Activated CD8-positive, alpha-beta T cell treated with anti-CD3 and anti-CD28 coated beads, Interleukin-2, amount 10 ng/mL, durations not matched to agents 7 days and 5 days (primary cell): ENCODE measurements at regions not wholly inside any gene's neighbourhood (a gene's known extent, or its start where the extent isn't known, plus 50 kb on each side); places are given as distances from the start of the nearest gene placed in this dataset.
"Not testable (repeated sequence)": the region's sequence is repeated elsewhere in the genome, so short reads cannot be mapped to it uniquely, and the experiment has no call there.

Experiments used
- ATAC-seq: fragments of 150-1000 bp; cut with Tn5 transposase; one replicate; pipeline ENCODE4 v1.10.0; 2021; ENCODE audit warnings: moderate library complexity
- CTCF ChIA-PET: fragments of 350-600 bp; sonication (Branson Sonifier 250); formaldehyde crosslinking; loops from one replicate; lab custom pipeline; 2021; ENCODE audit warnings: antibody characterized with exemption; lab: Charles Lee
- POLR2A ChIA-PET: fragments of 350-600 bp; sonication (Branson Sonifier 250); formaldehyde crosslinking; loops from one replicate; lab custom pipeline; 2021; ENCODE audit warnings: antibody characterized with exemption; lab: Charles Lee
- DNase-seq: peaks from one replicate; pipeline ENCODE4 v3.0.0-alpha.2; 2020
- H3K27ac Mint-ChIP-seq: one replicate; pipeline ENCODE4 v1.8.0; 2021; ENCODE audit warnings: mild to moderate bottlenecking, mixed read lengths
- H3K27me3 Mint-ChIP-seq: one replicate; pipeline ENCODE4 v1.8.0; 2021; ENCODE audit warnings: low read depth, mixed read lengths
- H3K36me3 Mint-ChIP-seq: one replicate; pipeline ENCODE4 v1.8.0; 2021; ENCODE audit warnings: low read depth, mixed read lengths
- H3K4me1 Mint-ChIP-seq: one replicate; pipeline ENCODE4 v1.8.0; 2021; ENCODE audit warnings: low read depth, mixed read lengths
- H3K4me3 Mint-ChIP-seq: one replicate; pipeline ENCODE4 v1.8.0; 2021; ENCODE audit warnings: mild to moderate bottlenecking, mixed read lengths
- H3K9me3 Mint-ChIP-seq: one replicate; pipeline ENCODE4 v1.8.0; 2022; ENCODE audit warnings: mixed read lengths; ENCODE audit not compliant: insufficient read depth

DNA sequence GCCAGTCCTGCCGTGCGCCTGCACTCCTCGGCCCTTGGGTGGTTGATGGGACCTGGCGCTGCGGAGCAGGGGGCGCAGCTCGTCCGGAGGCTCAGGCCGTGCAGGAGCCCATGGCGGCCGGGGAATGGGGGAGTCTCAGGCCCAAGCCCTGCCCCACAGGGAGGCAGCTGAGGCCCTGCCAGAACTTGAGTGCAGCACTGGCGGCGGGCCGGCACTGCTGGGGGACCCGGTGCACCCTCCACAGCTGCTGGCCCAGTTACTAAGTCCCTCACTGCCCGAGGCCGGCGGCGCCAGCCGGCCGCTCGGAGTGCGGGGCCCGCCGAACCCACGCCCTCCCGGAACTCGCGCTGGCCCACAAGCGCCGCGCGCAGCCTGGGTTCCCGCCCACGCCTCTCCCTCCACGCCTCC, 190.9 kb upstream of the MME start:
- H3K4me1 Mint-ChIP-seq = no peaks in the 10 kb centered on the region
- no peaks in the 10 kb centered on the region for H3K36me3 Mint-ChIP-seq
- ChIA-PET POLR2A (no interaction called here), CTCF (no interaction called here)
- H3K27me3 Mint-ChIP-seq = no peaks in the 10 kb centered on the region
- H3K4me3 Mint-ChIP-seq = no peak overlapping the region
- H3K27ac Mint-ChIP-seq = no peak overlapping the region
- DNase-seq (no peak), ATAC-seq (no peak)
- H3K9me3 Mint-ChIP-seq = peaks cover 17% of the 10 kb centered on the region

- no peaks in the 10 kb centered on the region for H3K27me3 Mint-ChIP-seq
- H3K36me3 Mint-ChIP-seq = no peaks in the 10 kb centered on the region
- ChIA-PET CTCF (no interaction called here), POLR2A (no interaction called here)
- no peak for ATAC-seq
- H3K4me3 Mint-ChIP-seq = no peak overlapping the region
- H3K9me3 Mint-ChIP-seq = peaks cover 19% of the 10 kb centered on the region
- no peaks in the 10 kb centered on the region for H3K4me1 Mint-ChIP-seq
- no peak for DNase-seq
- H3K27ac Mint-ChIP-seq = no peak overlapping the region
Measured at GRCh38 chr3:154887869-154888268, 192.2 kb upstream of the MME start.

- DNase-seq (no peak), ATAC-seq (no peak)
- Mint-ChIP-seq H3K27me3 (no peaks in the 10 kb centered on the region), H3K4me1 (no peaks in the 10 kb centered on the region), H3K4me3 (no peak overlapping the region), H3K9me3 (peaks cover 19% of the 10 kb centered on the region), H3K36me3 (no peaks in the 10 kb centered on the region), H3K27ac (no peak overlapping the region)
- ChIA-PET CTCF (no interaction called here), POLR2A (no interaction called here)
Measured at GRCh38 chr3:154886437-154886836, 193.7 kb upstream of the MME start.

DNA sequence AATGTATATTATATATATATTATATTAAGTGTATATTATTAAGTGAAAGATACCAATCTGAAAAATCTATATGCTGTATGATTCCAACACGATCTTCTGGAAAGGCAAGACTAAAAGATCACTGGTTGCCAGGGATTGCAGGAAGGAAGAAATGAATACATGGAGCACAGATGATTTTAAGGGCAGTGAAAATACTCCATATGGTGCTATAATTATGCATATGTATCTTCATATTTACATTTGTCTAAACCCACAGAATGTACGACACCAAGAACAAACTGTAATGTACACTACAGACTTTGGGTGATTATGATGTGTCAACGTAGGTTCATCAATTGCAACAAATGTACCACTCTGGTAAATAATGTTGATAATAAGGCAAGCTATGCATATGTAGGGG, 194.7 kb upstream of the MME start:
- ChIA-PET POLR2A (no interaction called here), CTCF (no interaction called here)
- Mint-ChIP-seq H3K36me3 (no peaks in the 10 kb centered on the region), H3K9me3 (peaks cover 22% of the 10 kb centered on the region), H3K4me1 (no peaks in the 10 kb centered on the region), H3K27ac (no peak overlapping the region), H3K4me3 (no peak overlapping the region), H3K27me3 (no peaks in the 10 kb centered on the region)
- no peak for DNase-seq
- no peak for ATAC-seq

- DNase-seq (no peak), ATAC-seq (no peak)
- ChIA-PET POLR2A (no interaction called here), CTCF (no interaction called here)
- H3K9me3 Mint-ChIP-seq = peaks cover 22% of the 10 kb centered on the region
- no peak overlapping the region for H3K4me3 Mint-ChIP-seq
- no peaks in the 10 kb centered on the region for H3K27me3 Mint-ChIP-seq
- H3K4me1 Mint-ChIP-seq = no peaks in the 10 kb centered on the region
- no peaks in the 10 kb centered on the region for H3K36me3 Mint-ChIP-seq
- H3K27ac Mint-ChIP-seq = no peak overlapping the region
Measured at GRCh38 chr3:154884952-154885351, 195.2 kb upstream of the MME start.

DNA sequence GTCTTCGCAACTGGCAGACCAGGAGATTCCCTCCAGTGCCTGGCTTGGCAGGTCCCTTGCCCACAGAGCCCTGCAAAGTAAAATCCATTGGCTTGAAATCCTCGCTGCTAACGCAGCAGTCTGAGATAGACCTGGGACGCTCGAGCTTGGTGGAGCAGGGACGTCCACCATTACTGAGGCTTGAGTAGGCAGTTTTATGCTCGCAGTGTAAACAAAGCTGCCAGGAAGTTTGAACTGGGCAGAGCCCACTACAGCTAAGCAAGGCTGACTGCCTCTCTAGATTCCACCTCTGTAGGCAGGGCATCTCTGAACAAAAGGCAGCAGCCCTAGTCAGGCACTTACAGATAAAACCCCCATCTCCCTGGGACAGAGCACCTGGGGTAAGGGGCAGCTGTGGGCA, 205.0 kb upstream of the MME start:
- no peak overlapping the region for H3K4me3 Mint-ChIP-seq
- no peaks in the 10 kb centered on the region for H3K9me3 Mint-ChIP-seq
- H3K27me3 Mint-ChIP-seq = no peaks in the 10 kb centered on the region
- no peak overlapping the region for H3K27ac Mint-ChIP-seq
- H3K4me1 Mint-ChIP-seq = no peaks in the 10 kb centered on the region
- ChIA-PET CTCF (no interaction called here), POLR2A (no interaction called here)
- ATAC-seq (no peak), DNase-seq (no peak)
- H3K36me3 Mint-ChIP-seq = no peaks in the 10 kb centered on the region

DNA sequence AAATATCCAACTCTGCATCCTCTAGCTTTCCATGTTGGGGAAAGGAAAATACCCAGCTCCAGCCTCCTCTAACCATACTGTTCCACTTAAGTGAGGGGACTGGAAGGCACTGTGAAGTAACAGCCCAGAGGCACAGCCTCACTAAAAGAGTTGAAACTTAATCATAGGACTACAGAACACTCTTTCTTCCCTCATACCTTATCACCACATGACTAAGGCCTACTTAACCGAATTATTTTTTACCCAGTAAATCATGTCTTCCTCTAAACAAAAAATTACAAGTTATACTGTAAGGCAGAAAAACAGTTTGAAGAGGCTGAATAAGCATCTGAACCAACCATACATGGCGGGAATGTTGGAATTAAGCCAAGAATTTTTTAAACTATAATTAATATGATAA, 207.4 kb upstream of the MME start:
- DNase-seq (no peak), ATAC-seq (no peak)
- Mint-ChIP-seq H3K9me3 (no peaks in the 10 kb centered on the region), H3K27ac (no peak overlapping the region), H3K4me1 (no peaks in the 10 kb centered on the region), H3K4me3 (no peak overlapping the region), H3K27me3 (no peaks in the 10 kb centered on the region), H3K36me3 (no peaks in the 10 kb centered on the region)
- CTCF ChIA-PET = no interaction called here
- POLR2A ChIA-PET = no interaction called here

DNA sequence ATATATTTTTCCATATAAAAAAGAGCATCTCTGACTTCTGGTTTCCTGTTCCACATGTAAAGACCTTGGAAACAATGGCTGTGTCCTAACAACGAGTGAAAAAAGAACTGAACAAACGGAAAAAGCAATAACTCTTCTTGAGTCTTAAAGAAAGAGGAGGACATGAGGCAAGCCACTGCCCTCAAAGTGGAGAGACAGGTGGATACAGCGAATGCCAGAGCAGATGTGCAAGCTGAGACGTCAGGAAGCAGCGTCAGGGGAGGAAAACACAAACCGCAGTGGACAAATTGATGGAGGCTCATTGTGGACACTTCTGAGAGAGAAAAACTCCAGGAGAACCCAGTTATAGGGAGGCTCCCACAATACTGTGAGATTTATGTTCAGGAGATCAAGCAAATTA, 208.0 kb upstream of the MME start:
- no peaks in the 10 kb centered on the region for H3K27me3 Mint-ChIP-seq
- H3K4me1 Mint-ChIP-seq = no peaks in the 10 kb centered on the region
- CTCF ChIA-PET = no interaction called here
- H3K36me3 Mint-ChIP-seq = no peaks in the 10 kb centered on the region
- H3K9me3 Mint-ChIP-seq = no peaks in the 10 kb centered on the region
- POLR2A ChIA-PET = no interaction called here
- H3K27ac Mint-ChIP-seq = no peak overlapping the region
- DNase-seq (no peak), ATAC-seq (no peak)
- H3K4me3 Mint-ChIP-seq = no peak overlapping the region

- Mint-ChIP-seq H3K27me3 (no peaks in the 10 kb centered on the region), H3K27ac (no peak overlapping the region), H3K9me3 (no peaks in the 10 kb centered on the region), H3K4me1 (no peaks in the 10 kb centered on the region), H3K4me3 (no peak overlapping the region), H3K36me3 (no peaks in the 10 kb centered on the region)
- ATAC-seq = no peak
- ChIA-PET CTCF (no interaction called here), POLR2A (no interaction called here)
- no peak for DNase-seq
Measured at GRCh38 chr3:154864947-154865346, 215.2 kb upstream of the MME start.

- Mint-ChIP-seq H3K27ac (no peak overlapping the region), H3K36me3 (no peaks in the 10 kb centered on the region), H3K4me1 (no peaks in the 10 kb centered on the region), H3K4me3 (no peak overlapping the region), H3K9me3 (no peaks in the 10 kb centered on the region), H3K27me3 (no peaks in the 10 kb centered on the region)
- ATAC-seq (no peak), DNase-seq (no peak)
- CTCF ChIA-PET = no interaction called here
- POLR2A ChIA-PET = no interaction called here
Measured at GRCh38 chr3:154862265-154862664, 217.9 kb upstream of the MME start.

DNA sequence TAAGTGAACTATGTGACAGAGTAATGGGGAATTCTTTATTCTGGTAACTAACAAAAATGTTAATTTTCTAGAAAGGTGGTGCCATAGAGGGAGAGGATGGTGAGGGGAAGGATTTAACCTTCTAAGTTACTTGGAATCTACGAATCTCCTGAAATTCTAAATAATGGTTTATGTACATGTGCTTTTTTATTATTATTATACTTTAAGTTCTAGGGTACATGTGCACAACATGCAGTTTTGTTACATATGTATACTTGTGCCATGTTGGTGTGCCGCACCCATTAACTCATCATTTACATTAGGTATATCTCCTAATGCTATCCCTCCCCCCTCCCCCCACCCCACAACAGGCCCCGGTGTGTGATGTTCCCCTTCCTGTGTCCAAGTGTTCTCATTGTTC, 227.1 kb upstream of the MME start:
- H3K4me3 Mint-ChIP-seq, CTCF ChIA-PET: not testable (repeated sequence)

GRCh38 chr3:154852515-154852914, 227.6 kb upstream of the MME start:
- no peaks in the 10 kb centered on the region for H3K27me3 Mint-ChIP-seq
- no peaks in the 10 kb centered on the region for H3K4me1 Mint-ChIP-seq
- H3K4me3 Mint-ChIP-seq = no peak overlapping the region
- POLR2A ChIA-PET = no interaction called here
- no peak overlapping the region for H3K27ac Mint-ChIP-seq
- DNase-seq = no peak
- no peaks in the 10 kb centered on the region for H3K36me3 Mint-ChIP-seq
- CTCF ChIA-PET = no interaction called here
- no peaks in the 10 kb centered on the region for H3K9me3 Mint-ChIP-seq
- ATAC-seq = no peak

More for the DNA sequence above, 227.1 kb upstream of the MME start:
- H3K9me3 Mint-ChIP-seq, H3K27me3 Mint-ChIP-seq, H3K27ac Mint-ChIP-seq, H3K4me1 Mint-ChIP-seq, H3K36me3 Mint-ChIP-seq, ATAC-seq, DNase-seq, POLR2A ChIA-PET: not testable (repeated sequence)

DNA sequence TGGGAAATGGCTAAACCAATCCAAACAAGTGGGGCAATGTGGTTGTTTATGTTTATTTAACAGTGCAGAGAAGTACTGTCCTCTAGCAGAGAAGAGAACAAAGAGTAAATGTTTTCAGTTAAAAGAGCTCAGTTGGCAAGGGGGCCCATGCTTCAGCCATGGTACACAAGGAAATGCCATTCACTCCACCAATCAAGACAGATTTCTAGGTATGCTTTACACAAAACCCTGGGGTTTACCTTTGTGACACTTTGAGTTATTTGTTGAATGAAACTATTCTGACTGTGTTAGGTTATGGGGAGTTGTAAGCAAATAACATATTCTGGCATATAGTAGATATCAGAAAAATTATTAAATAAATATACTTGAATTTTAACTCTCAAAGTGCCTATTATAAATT, 228.5 kb upstream of the MME start:
- no peak for DNase-seq
- Mint-ChIP-seq H3K4me3 (no peak overlapping the region), H3K4me1 (no peaks in the 10 kb centered on the region), H3K9me3 (no peaks in the 10 kb centered on the region), H3K36me3 (no peaks in the 10 kb centered on the region), H3K27me3 (no peaks in the 10 kb centered on the region), H3K27ac (no peak overlapping the region)
- ChIA-PET POLR2A (no interaction called here), CTCF (no interaction called here)
- no peak for ATAC-seq
